ENCODE measurements at regions not wholly inside any gene's neighbourhood (a gene's known extent, or its start where the extent isn't known, plus 50 kb on each side); places are given as distances from the start of the nearest gene placed in this dataset.

- TF ChIP-seq GATA3 (IDR thresholded peaks at IDR 0.05; ENCODE audit: low read depth, low read length), result no peak
- no peak for TF ChIP-seq GATA2 (IDR thresholded peaks at IDR 0.05; ENCODE audit: low read depth, low read length)
These were observed 49.9 kb upstream of the MARCHF11 start for GRCh38 chr5:16229357-16229940.

Data from SH-SY5Y (cell line).